ENCODE measurements at regions not wholly inside any gene's neighbourhood (a gene's known extent, or its start where the extent isn't known, plus 50 kb on each side); places are given as distances from the start of the nearest gene placed in this dataset.

DNA sequence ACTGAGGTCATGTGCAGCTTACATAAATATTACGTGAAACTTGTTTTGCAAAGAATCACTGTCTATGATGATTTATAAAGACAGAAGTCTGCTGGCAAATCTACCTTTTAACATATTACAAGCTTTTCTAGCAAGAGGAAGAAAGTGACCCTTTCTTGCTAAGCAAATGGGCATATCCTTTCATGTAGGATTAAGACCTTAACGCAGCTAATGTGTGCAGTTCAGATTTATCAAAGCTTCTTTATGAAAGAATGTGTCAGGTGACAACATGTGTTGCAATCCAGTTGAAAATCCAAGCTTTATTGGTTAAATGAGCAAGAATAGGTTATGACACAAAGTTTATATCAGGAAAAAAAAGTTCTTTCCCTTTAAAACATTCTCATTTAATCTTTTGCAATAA lies 115.6 kb upstream of the NBEA start:
- Mint-ChIP-seq H3K9me3 (no peaks in the 10 kb centered on the region), H3K4me1 (no peaks in the 10 kb centered on the region), H3K27me3 (ENCODE audit: low read depth) (no peaks in the 10 kb centered on the region), H3K4me3 (no peak overlapping the region), H3K27ac (no peak overlapping the region), H3K36me3 (ENCODE audit: insufficient read depth in 1 of 3, low read depth in 3 of 3) (no peaks in the 10 kb centered on the region)
- no CpG with 5 or more reads among the region's 2 CpGs for WGBS (ENCODE audit: extremely low coverage, insufficient read length, low lambda C conversion rate)
- H4K91ac ChIP-seq (ENCODE audit: insufficient read length, low read depth, low read length): no peak overlapping the region
- H3K79me2 ChIP-seq (ENCODE audit: insufficient read depth, low read length): no peaks in the 10 kb centered on the region
- TF ChIP-seq, protein P1, sequence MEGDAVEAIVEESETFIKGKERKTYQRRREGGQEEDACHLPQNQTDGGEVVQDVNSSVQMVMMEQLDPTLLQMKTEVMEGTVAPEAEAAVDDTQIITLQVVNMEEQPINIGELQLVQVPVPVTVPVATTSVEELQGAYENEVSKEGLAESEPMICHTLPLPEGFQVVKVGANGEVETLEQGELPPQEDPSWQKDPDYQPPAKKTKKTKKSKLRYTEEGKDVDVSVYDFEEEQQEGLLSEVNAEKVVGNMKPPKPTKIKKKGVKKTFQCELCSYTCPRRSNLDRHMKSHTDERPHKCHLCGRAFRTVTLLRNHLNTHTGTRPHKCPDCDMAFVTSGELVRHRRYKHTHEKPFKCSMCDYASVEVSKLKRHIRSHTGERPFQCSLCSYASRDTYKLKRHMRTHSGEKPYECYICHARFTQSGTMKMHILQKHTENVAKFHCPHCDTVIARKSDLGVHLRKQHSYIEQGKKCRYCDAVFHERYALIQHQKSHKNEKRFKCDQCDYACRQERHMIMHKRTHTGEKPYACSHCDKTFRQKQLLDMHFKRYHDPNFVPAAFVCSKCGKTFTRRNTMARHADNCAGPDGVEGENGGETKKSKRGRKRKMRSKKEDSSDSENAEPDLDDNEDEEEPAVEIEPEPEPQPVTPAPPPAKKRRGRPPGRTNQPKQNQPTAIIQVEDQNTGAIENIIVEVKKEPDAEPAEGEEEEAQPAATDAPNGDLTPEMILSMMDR (conservative IDR thresholded peaks at IDR 0.05): no peak
- no peak overlapping the region for H4K5ac ChIP-seq (ENCODE audit: insufficient read length, low read depth, low read length)
- no peaks in the 10 kb centered on the region for H3K27me3 ChIP-seq (ENCODE audit: insufficient read depth, low read length)
- no peak overlapping the region for H2BK120ac ChIP-seq (ENCODE audit: low read depth, low read length, poor library complexity, severe bottlenecking)
- no peak overlapping the region for H2AK5ac ChIP-seq (ENCODE audit: insufficient read length, low read length)
- H2BK15ac ChIP-seq (ENCODE audit: low read depth, low read length): no peak overlapping the region
- no peaks in the 10 kb centered on the region for H3K79me1 ChIP-seq (ENCODE audit: insufficient read depth, low read depth, low read length, poor library complexity, severe bottlenecking)
- no peak overlapping the region for H3K23ac ChIP-seq (ENCODE audit: insufficient read length, low read depth, low read length)
- H3K18ac ChIP-seq (ENCODE audit: insufficient read length, low read depth, low read length): no peak overlapping the region
- no peak overlapping the region for H3T11ph ChIP-seq (ENCODE audit: low read length)
- no peaks in the 10 kb centered on the region for H3K23me2 ChIP-seq (ENCODE audit: insufficient read length, low read depth, low read length, poor library complexity, severe bottlenecking)
- H2AFZ ChIP-seq (ENCODE audit: low read length): no peak overlapping the region
- H3K4me2 ChIP-seq (ENCODE audit: insufficient read depth, insufficient read length, low read length): no peak overlapping the region
- no peak overlapping the region for H3K4ac ChIP-seq (ENCODE audit: low read depth, low read length)
- no peak overlapping the region for H4K8ac ChIP-seq (replicated peaks; ENCODE audit: insufficient read length, low read depth, low read length)
- H3K9me3 ChIP-seq (ENCODE audit: control insufficient read depth, low read depth, low read length): no peaks in the 10 kb centered on the region
- no peak overlapping the region for H3K14ac ChIP-seq (ENCODE audit: insufficient read depth, low read length)
- no peak overlapping the region for H3K27ac ChIP-seq (ENCODE audit: insufficient read length, low read depth, low read length)
- H2BK20ac ChIP-seq (ENCODE audit: low read depth, low read length, poor library complexity, severe bottlenecking): no peak overlapping the region
- no peak overlapping the region for H3K9ac ChIP-seq (ENCODE audit: extremely low read depth, insufficient read length, low read length)
- H2BK12ac ChIP-seq (ENCODE audit: insufficient read length, low read depth, low read length): no peak overlapping the region
- H4K20me1 ChIP-seq (ENCODE audit: control insufficient read depth, insufficient read depth, insufficient read length): no peaks in the 10 kb centered on the region
- H2BK5ac ChIP-seq (ENCODE audit: insufficient read length, low read length): no peak overlapping the region
- H3K56ac ChIP-seq (ENCODE audit: insufficient read length, low read depth, low read length): no peak overlapping the region
- no peaks in the 10 kb centered on the region; the same call in 1 of the 2 replicates for H3K4me1 ChIP-seq (ENCODE audit: insufficient read depth, low read length)
- no peak for DNase-seq

All from H9 (cell line).